A549 (cell line): ENCODE measurements at regions not wholly inside any gene's neighbourhood (a gene's known extent, or its start where the extent isn't known, plus 50 kb on each side); places are given as distances from the start of the nearest gene placed in this dataset.

ENCODE experiments used
- ATAC-seq, 2 experiments: fragments of 200-7000 bp in 1 of 2; fragments of >200 bp in 1 of 2; cut with Nextera tagmentation in 1 of 2; cut with Tn5 transposase in 1 of 2; 3 replicates each; pipeline versions ENCODE4 v1.8.0 to v1.9.1; 2018 to 2020; ENCODE audit warnings: mild to moderate bottlenecking in 1 of 2, moderate library complexity in 1 of 2
- CTCF ChIA-PET: fragments of 300-600 bp; sonication (Branson Sonifier 250); formaldehyde crosslinking; extraction: SDS; loops from one replicate; lab custom pipeline; 2021; ENCODE audit warnings: antibody characterized with exemption, inconsistent platforms; lab: Yijun Ruan, JAX
- POLR2A ChIA-PET: fragments of 350-600 bp; formaldehyde crosslinking; extraction: SDS; loops from one replicate; lab custom pipeline; 2021; ENCODE audit warnings: antibody characterized with exemption, inconsistent platforms; lab: Yijun Ruan, JAX
- DNase-seq, 2 experiments: peaks; one replicate each; pipeline versions ENCODE4 v3.0.0 to v3.0.0-alpha.2; 2011 to 2016; ENCODE audit warnings: low read depth in 1 of 2, low spot score in 1 of 2
- FAIRE-seq: peaks from 2 replicates; lab custom pipeline; 2011; peaks lifted over from hg19 to GRCh38; lab: Jason Lieb, UNC
- H3K27ac ChIP-seq, 2 experiments: fragments of >200 bp; sonication (Bioruptor Twin); formaldehyde crosslinking; 3 replicates each; pipeline ENCODE4 v1.5.1; 2016 to 2017
- H3K4me1 ChIP-seq: fragments of >200 bp; sonication (Bioruptor Twin); formaldehyde crosslinking; 3 replicates; pipeline ENCODE4 v1.6.1; 2016
- H3K4me2 ChIP-seq: fragments of >200 bp; sonication (Bioruptor Twin); formaldehyde crosslinking; 3 replicates; pipeline ENCODE4 v1.6.1; 2016
- H3K4me3 ChIP-seq: fragments of >200 bp; sonication (Bioruptor Twin); formaldehyde crosslinking; 3 replicates; pipeline ENCODE4 v1.5.1; 2016
- H3K9me3 ChIP-seq: fragments of >200 bp; sonication (Bioruptor Twin); formaldehyde crosslinking; 3 replicates; pipeline ENCODE4 v1.6.1; 2016
- BHLHE40 ChIP-seq: IDR thresholded peaks from 2 replicates; pipeline ENCODE4 v1.6.1; 2012; ENCODE audit warnings: low read depth, low read length, inconsistent platforms
- CBX8 ChIP-seq: fragments of 200-600 bp; sonication (generic); IDR thresholded peaks from 2 replicates; pipeline ENCODE4 v1.6.1; 2016
- CEBPB ChIP-seq, 2 experiments: fragments of >200 bp in 1 of 2; sonication (Bioruptor Twin) in 1 of 2; formaldehyde crosslinking in 1 of 2; IDR thresholded peaks; 2 replicates each; pipeline ENCODE4 v1.6.1; 2012 to 2016
- CHD4 ChIP-seq: fragments of 200-600 bp; sonication (generic); IDR thresholded peaks from 2 replicates; pipeline ENCODE4 v1.6.1; 2016; ENCODE audit warnings: antibody characterized with exemption, mild to moderate bottlenecking, borderline replicate concordance
- EHMT2 ChIP-seq: fragments of 200-600 bp; sonication (generic); IDR thresholded peaks from 2 replicates; pipeline ENCODE4 v1.6.1; 2016; ENCODE audit warnings: antibody characterized with exemption, low read depth, mild to moderate bottlenecking, moderate library complexity
- ELK1 ChIP-seq: fragments of 150-350 bp; IDR thresholded peaks from 2 replicates; pipeline ENCODE4 v1.6.1; 2014; ENCODE audit warnings: low read depth, mild to moderate bottlenecking, low read length
- FOSB ChIP-seq: fragments of 250-450 bp; sonication (Bioruptor Pico); IDR thresholded peaks from 2 replicates; pipeline ENCODE4 v1.5.0; 2020; ENCODE audit warnings: mild to moderate bottlenecking, moderate library complexity
- FOSL2 ChIP-seq, 2 experiments: fragments of 450-650 bp in 1 of 2; fragments of >200 bp in 1 of 2; sonication (Bioruptor Twin) in 1 of 2; formaldehyde crosslinking; IDR thresholded peaks; 2 replicates each; pipeline versions ENCODE4 v1.5.0 to v1.6.1; 2016 to 2020; ENCODE audit warnings: mild to moderate bottlenecking in 1 of 2, moderate library complexity in 1 of 2
- FOXS1 ChIP-seq: fragments of 250-450 bp; sonication (Bioruptor Pico); IDR thresholded peaks from 2 replicates; pipeline ENCODE4 v1.5.0; 2020; ENCODE audit warnings: mild to moderate bottlenecking, moderate library complexity
- GATA3 ChIP-seq: IDR thresholded peaks from 2 replicates; pipeline ENCODE4 v1.6.1; 2012; ENCODE audit warnings: borderline replicate concordance
- HOXA7 ChIP-seq: fragments of 250-450 bp; sonication (Bioruptor Pico); IDR thresholded peaks from 2 replicates; pipeline ENCODE4 v1.5.0; 2020; ENCODE audit warnings: mild to moderate bottlenecking, moderate library complexity
- JUN ChIP-seq, 2 experiments: fragments of >200 bp; sonication (Bioruptor Twin); formaldehyde crosslinking; IDR thresholded peaks; 2 replicates in 1 of 2; 3 replicates in 1 of 2; pipeline ENCODE4 v1.6.1; 2016 to 2017
- JUNB ChIP-seq: fragments of >200 bp; sonication (Bioruptor Twin); formaldehyde crosslinking; IDR thresholded peaks from 2 replicates; pipeline ENCODE4 v1.6.1; 2016
- KDM1A ChIP-seq: fragments of 200-600 bp; sonication (generic); IDR thresholded peaks from 2 replicates; pipeline ENCODE4 v1.6.1; 2016; ENCODE audit warnings: low read depth, mild to moderate bottlenecking
- MYC ChIP-seq: IDR thresholded peaks from 2 replicates; pipeline ENCODE4 v1.6.1; 2012; ENCODE audit warnings: mild to moderate bottlenecking, inconsistent platforms, low read length, improper control_type of control experiment, borderline replicate concordance
- POLR2A ChIP-seq: IDR thresholded peaks from 2 replicates; pipeline ENCODE4 v1.6.1; 2012; ENCODE audit warnings: mild to moderate bottlenecking, low read length
- POLR2AphosphoS2 ChIP-seq: conservative IDR thresholded peaks from 2 replicates; pipeline ENCODE4 v1.6.1; 2012; ENCODE audit warnings: low read length, improper control_type of control experiment, inconsistent platforms
- RAD21 ChIP-seq, 2 experiments: fragments of >200 bp in 1 of 2; sonication (Bioruptor Twin) in 1 of 2; formaldehyde crosslinking in 1 of 2; IDR thresholded peaks in 1 of 2; conservative IDR thresholded peaks in 1 of 2; 2 replicates in 1 of 2; 3 replicates in 1 of 2; pipeline ENCODE4 v1.6.1; 2012 to 2018; ENCODE audit warnings: inconsistent platforms in 1 of 2
- RFX5 ChIP-seq: fragments of 450-650 bp; IDR thresholded peaks from 2 replicates; pipeline ENCODE4 v1.7.1; 2014; ENCODE audit warnings: antibody characterized with exemption, mild to moderate bottlenecking, moderate library complexity
- RNF2 ChIP-seq: fragments of 200-600 bp; sonication (generic); IDR thresholded peaks from 2 replicates; pipeline ENCODE4 v1.6.1; 2016; ENCODE audit warnings: low read depth, mild to moderate bottlenecking, antibody characterized with exemption, moderate library complexity, borderline replicate concordance
- SMC3 ChIP-seq: fragments of >200 bp; sonication (Bioruptor Twin); formaldehyde crosslinking; IDR thresholded peaks from 3 replicates; pipeline ENCODE4 v1.6.1; 2018; ENCODE audit warnings: inconsistent platforms
- ZNF302 ChIP-seq: fragments of 250-450 bp; sonication (Bioruptor Pico); IDR thresholded peaks from 2 replicates; pipeline ENCODE4 v1.9.0; 2021; ENCODE audit warnings: inconsistent platforms, mild to moderate bottlenecking, moderate library complexity
- ZSCAN20 ChIP-seq: fragments of 250-450 bp; sonication (Bioruptor Pico); IDR thresholded peaks from 2 replicates; pipeline ENCODE4 v1.8.0; 2022; ENCODE audit warnings: mild to moderate bottlenecking, moderate library complexity
- WGBS: methylation state at CpG from one replicate; pipeline ENCODE4 v1.1.6; 2017; ENCODE audit errors: missing lambda C conversion rate; 5-methylcytosine and 5-hydroxymethylcytosine counted together
- TF ChIP-seq, protein P1 (sequence below): IDR thresholded peaks from 2 replicates; pipeline ENCODE4 v1.6.1; 2012; ENCODE audit warnings: low read depth, borderline replicate concordance
- TF ChIP-seq, protein P2 (sequence below): fragments of 250-450 bp; sonication (Bioruptor Pico); IDR thresholded peaks from 2 replicates; pipeline ENCODE4 v1.5.0; 2021; ENCODE audit warnings: mild to moderate bottlenecking, moderate library complexity, borderline replicate concordance
- TF ChIP-seq, protein P3 (sequence below): fragments of >200 bp; sonication (Bioruptor Twin); formaldehyde crosslinking; IDR thresholded peaks from 2 replicates; pipeline ENCODE4 v1.6.1; 2016

DNA sequence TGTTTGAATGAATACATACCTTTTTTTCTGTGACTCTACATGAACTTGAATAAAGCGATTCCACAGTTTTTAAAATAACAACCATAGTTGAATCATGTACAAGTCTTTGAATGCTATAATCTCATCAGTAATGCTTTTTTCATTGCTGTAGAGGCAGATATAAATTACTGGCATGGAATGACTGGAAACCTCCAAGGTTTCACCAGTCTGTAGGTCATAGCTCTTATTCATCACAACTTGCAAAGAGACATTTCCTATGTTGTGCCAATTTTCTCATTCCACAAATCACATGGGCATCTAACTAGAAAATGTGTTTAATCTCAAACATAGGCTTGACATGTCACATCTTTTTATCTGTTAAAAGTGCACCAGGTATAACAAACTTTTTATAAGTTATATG, 407.1 kb upstream of the KCNMB2 start:
- no peaks in the 10 kb centered on the region for H3K4me1 ChIP-seq
- ChIA-PET POLR2A (no interaction called here), CTCF (no interaction called here)
- DNase-seq (no peak), FAIRE-seq (no peak), ATAC-seq (no peak)
- 97% methylated on average over 1 of the region's 1 CpG for WGBS
- H3K9me3 ChIP-seq = no peaks in the 10 kb centered on the region
- H3K27ac ChIP-seq = no peak overlapping the region
- no peak overlapping the region for H3K4me2 ChIP-seq
- H3K4me3 ChIP-seq = no peak overlapping the region
- no peak for TF ChIP-seq GATA3
- no peak for TF ChIP-seq POLR2A
- TF ChIP-seq CHD4 = no peak
- no peak for TF ChIP-seq EHMT2
- TF ChIP-seq FOSB (CRISPR knock-in tag) = no peak
- no peak for TF ChIP-seq MYC
- TF ChIP-seq ELK1 = no peak
- TF ChIP-seq, protein P1, sequence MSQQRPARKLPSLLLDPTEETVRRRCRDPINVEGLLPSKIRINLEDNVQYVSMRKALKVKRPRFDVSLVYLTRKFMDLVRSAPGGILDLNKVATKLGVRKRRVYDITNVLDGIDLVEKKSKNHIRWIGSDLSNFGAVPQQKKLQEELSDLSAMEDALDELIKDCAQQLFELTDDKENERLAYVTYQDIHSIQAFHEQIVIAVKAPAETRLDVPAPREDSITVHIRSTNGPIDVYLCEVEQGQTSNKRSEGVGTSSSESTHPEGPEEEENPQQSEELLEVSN = no peak
- no peak for TF ChIP-seq BHLHE40
- no peak for TF ChIP-seq KDM1A
- no peak for TF ChIP-seq FOSL2 (IDR thresholded peaks at IDR 0.05)
- TF ChIP-seq FOSL2 (CRISPR knock-in tag; IDR thresholded peaks at IDR 0.05) = no peak
- no peak for TF ChIP-seq FOXS1 (CRISPR knock-in tag)
- no peak for TF ChIP-seq CBX8

DNA sequence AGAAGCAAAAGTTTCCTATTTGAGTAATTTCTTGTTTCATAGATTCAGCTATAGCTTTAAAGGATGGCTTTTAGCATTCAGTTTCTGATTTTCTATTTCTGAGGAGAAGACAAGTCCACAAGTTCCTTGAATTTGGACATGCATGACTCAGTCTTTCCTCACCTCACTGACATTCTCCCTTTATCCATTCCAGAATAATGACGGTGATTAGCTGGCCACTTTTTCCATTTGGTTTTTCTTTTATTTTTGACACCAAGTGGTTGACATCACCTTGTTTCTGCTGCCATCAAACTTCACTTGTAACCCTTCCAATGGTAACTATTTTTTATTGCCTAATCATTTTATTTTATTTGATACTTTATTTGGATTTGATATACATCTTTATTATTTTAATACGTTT, 404.4 kb upstream of the KCNMB2 start:
- Histone ChIP-seq H3K27ac (no peak overlapping the region), H3K4me1 (no peaks in the 10 kb centered on the region), H3K9me3 (no peaks in the 10 kb centered on the region), H3K4me2 (no peak overlapping the region), H3K4me3 (no peak overlapping the region)
- no peak for DNase-seq
- CTCF ChIA-PET = no interaction called here
- FAIRE-seq = no peak
- no peak for ATAC-seq
- POLR2A ChIA-PET = no interaction called here
- no peak for TF ChIP-seq JUNB
- no peak for TF ChIP-seq HOXA7 (CRISPR knock-in tag)
- no peak for TF ChIP-seq RFX5
- TF ChIP-seq GATA3 = no peak
- TF ChIP-seq RAD21 (conservative IDR thresholded peaks at IDR 0.05 in 1 of 2, IDR thresholded peaks at IDR 0.05 in 1 of 2) = no peak
- TF ChIP-seq RNF2 = no peak
- 58% methylated on average over 2 of the region's 2 CpGs for WGBS

GRCh38 chr3:178137206-178137605, 399.0 kb upstream of the KCNMB2 start:
- no peak overlapping the region for H3K27ac ChIP-seq
- CTCF ChIA-PET = no interaction called here

More at GRCh38 chr3:178137206-178137605, 399.0 kb upstream of the KCNMB2 start:
- H3K9me3 ChIP-seq = no peaks in the 10 kb centered on the region
- H3K4me1 ChIP-seq = 0 out of 3 replicates have a peak, but pooled peaks cover 4% of the 10 kb centered on the region
- DNase-seq (no peak), FAIRE-seq (no peak), ATAC-seq (no peak)
- no peak overlapping the region for H3K4me3 ChIP-seq
- TF ChIP-seq SMC3 = no peak
- TF ChIP-seq POLR2AphosphoS2 = no peak
- no peak for TF ChIP-seq RAD21 (conservative IDR thresholded peaks at IDR 0.05 in 1 of 2, IDR thresholded peaks at IDR 0.05 in 1 of 2)
- no peak for TF ChIP-seq EHMT2
- TF ChIP-seq MYC = no peak
- TF ChIP-seq ZNF302 (CRISPR knock-in tag) = no peak
- TF ChIP-seq JUN (IDR thresholded peaks at IDR 0.05) = no peak
- TF ChIP-seq, protein P2, sequence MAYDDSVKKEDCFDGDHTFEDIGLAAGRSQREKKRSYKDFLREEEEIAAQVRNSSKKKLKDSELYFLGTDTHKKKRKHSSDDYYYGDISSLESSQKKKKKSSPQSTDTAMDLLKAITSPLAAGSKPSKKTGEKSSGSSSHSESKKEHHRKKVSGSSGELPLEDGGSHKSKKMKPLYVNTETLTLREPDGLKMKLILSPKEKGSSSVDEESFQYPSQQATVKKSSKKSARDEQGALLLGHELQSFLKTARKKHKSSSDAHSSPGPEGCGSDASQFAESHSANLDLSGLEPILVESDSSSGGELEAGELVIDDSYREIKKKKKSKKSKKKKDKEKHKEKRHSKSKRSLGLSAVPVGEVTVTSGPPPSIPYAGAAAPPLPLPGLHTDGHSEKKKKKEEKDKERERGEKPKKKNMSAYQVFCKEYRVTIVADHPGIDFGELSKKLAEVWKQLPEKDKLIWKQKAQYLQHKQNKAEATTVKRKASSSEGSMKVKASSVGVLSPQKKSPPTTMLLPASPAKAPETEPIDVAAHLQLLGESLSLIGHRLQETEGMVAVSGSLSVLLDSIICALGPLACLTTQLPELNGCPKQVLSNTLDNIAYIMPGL (CRISPR knock-in tag) = no peak
- TF ChIP-seq RFX5 = no peak
- TF ChIP-seq GATA3 = no peak
- no peak for TF ChIP-seq CEBPB (IDR thresholded peaks at IDR 0.05)
- TF ChIP-seq, protein P3, sequence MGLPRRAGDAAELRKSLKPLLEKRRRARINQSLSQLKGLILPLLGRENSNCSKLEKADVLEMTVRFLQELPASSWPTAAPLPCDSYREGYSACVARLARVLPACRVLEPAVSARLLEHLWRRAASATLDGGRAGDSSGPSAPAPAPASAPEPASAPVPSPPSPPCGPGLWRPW = no peak
- TF ChIP-seq BHLHE40 = no peak
- TF ChIP-seq ZSCAN20 (CRISPR knock-in tag) = no peak
- H3K4me2 ChIP-seq = no peak overlapping the region
- POLR2A ChIA-PET = no interaction called here
- 34% methylated on average over 4 of the region's 4 CpGs for WGBS
